CD8-positive, alpha-beta memory T cell (primary cell): ENCODE measurements at regions not wholly inside any gene's neighbourhood (a gene's known extent, or its start where the extent isn't known, plus 50 kb on each side); places are given as distances from the start of the nearest gene placed in this dataset.
"Not testable (repeated sequence)": the region's sequence is repeated elsewhere in the genome, so short reads cannot be mapped to it uniquely, and the experiment has no call there.

Source experiments
- CTCF ChIA-PET: fragments of 350-600 bp; sonication (Branson Sonifier 250); formaldehyde crosslinking; loops from one replicate; lab custom pipeline; 2021; ENCODE audit warnings: antibody characterized with exemption; lab: Charles Lee
- POLR2A ChIA-PET: fragments of 350-600 bp; sonication (Branson Sonifier 250); formaldehyde crosslinking; loops from one replicate; lab custom pipeline; 2021; ENCODE audit warnings: antibody characterized with exemption; lab: Charles Lee
- DNase-seq, 5 donors: peaks; one replicate each; pipeline versions ENCODE4 v3.0.0 to v3.0.0-alpha.2; 2020 to 2022; ENCODE audit warnings: mixed read lengths in 1 of 5
- H3K27ac ChIP-seq: one replicate; pipeline ENCODE4 v1.7.0; 2013; ENCODE audit warnings: low read depth, mild to moderate bottlenecking, low read length, moderate library complexity
- H3K27me3 ChIP-seq: 2 replicates; pipeline ENCODE4 v1.7.0; 2013; ENCODE audit warnings: low read length, mild to moderate bottlenecking; ENCODE audit not compliant: insufficient read depth, poor library complexity, severe bottlenecking
- H3K36me3 ChIP-seq: 2 replicates; pipeline ENCODE4 v1.7.0; 2013; ENCODE audit warnings: mild to moderate bottlenecking, low read length, moderate library complexity; ENCODE audit not compliant: insufficient read depth
- H3K4me1 ChIP-seq: 2 replicates; pipeline ENCODE4 v1.7.0; 2013; ENCODE audit warnings: mild to moderate bottlenecking, low read length, moderate library complexity; ENCODE audit not compliant: insufficient read depth
- H3K4me3 ChIP-seq: 2 replicates; pipeline ENCODE4 v1.7.0; 2013; ENCODE audit warnings: mild to moderate bottlenecking, low read length
- H3K9me3 ChIP-seq: 2 replicates; pipeline ENCODE4 v1.7.0; 2013; ENCODE audit warnings: mild to moderate bottlenecking, low read length
- H3K27ac Mint-ChIP-seq, 8 donors: one replicate each; pipeline ENCODE4 v1.8.0; 2020 to 2021; ENCODE audit warnings: mixed read lengths in 8 of 8, mild to moderate bottlenecking in 6 of 8, inconsistent platforms in 3 of 8, moderate library complexity in 3 of 8
- H3K27me3 Mint-ChIP-seq, 2 donors: one replicate each; pipeline ENCODE4 v1.8.0; 2020 to 2021; ENCODE audit warnings: mixed read lengths in 2 of 2, mild to moderate bottlenecking in 1 of 2, moderate library complexity in 1 of 2
- H3K36me3 Mint-ChIP-seq, 3 donors: one replicate each; pipeline ENCODE4 v1.8.0; 2020 to 2021; ENCODE audit warnings: mixed read lengths in 3 of 3, inconsistent platforms in 1 of 3, mild to moderate bottlenecking in 1 of 3
- H3K4me1 Mint-ChIP-seq, 3 donors: one replicate each; pipeline ENCODE4 v1.8.0; 2020 to 2021; ENCODE audit warnings: mixed read lengths in 3 of 3, inconsistent platforms in 1 of 3, mild to moderate bottlenecking in 1 of 3
- H3K4me3 Mint-ChIP-seq, 7 donors: one replicate each; pipeline ENCODE4 v1.8.0; 2020 to 2021; ENCODE audit warnings: mixed read lengths in 7 of 7, mild to moderate bottlenecking in 6 of 7, moderate library complexity in 4 of 7, inconsistent platforms in 2 of 7
- H3K9me3 Mint-ChIP-seq, 5 donors: one replicate each; pipeline ENCODE4 v1.8.0; 2020 to 2022; ENCODE audit warnings: mixed read lengths in 5 of 5, mild to moderate bottlenecking in 3 of 5, moderate library complexity in 2 of 5, inconsistent platforms in 1 of 5

DNA sequence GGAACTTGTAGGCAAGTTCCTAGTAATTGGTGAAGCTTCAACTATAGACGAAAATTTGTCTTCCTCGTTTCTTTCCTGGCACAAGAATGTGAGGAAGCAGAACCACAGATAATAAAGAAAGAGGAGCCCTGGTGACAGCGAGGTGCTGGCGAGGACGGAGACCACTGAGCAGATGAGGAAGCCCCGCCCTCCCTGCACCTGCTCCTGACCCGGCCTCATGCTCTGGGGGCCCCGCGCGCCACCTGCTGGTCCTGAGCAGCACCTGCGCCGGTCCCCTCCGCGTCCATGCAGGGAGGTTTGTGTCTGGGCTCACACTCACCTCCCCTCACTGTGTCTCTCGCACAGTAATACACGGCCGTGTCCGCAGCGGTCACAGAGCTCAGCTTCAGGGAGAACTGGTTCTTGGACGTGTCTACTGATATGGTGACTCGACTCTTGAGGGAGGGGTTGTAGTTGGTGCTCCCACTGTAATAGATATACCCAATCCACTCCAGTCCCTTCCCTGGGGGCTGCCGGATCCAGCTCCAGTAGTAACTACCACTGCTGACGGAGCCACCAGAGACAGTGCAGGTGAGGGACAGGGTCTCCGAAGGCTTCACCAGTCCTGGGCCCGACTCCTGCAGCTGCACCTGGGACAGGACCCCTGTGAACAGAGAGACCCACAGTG lies 1112.5 kb downstream of the TMEM121 start:
- H3K4me3 Mint-ChIP-seq = peak overlapping the region in 3 of 7 donors; percentile 20 to 31 (median 27)

GRCh38 chr14:106642090-106642489 lies 1115.7 kb downstream of the TMEM121 start:
- POLR2A ChIA-PET = no interaction called here

More for the DNA sequence above, 1112.5 kb downstream of the TMEM121 start:
- CTCF ChIA-PET = interaction anchor here (2.2 to 2.3 kb wide), 2 partner anchors 21 to 74 kb away, joined by 5 read pairs; no protein-coding TSS in a partner anchor
- H3K4me1 Mint-ChIP-seq, H3K9me3 Mint-ChIP-seq, H3K36me3 Mint-ChIP-seq, H3K27ac Mint-ChIP-seq, H3K9me3 ChIP-seq, POLR2A ChIA-PET, H3K27me3 ChIP-seq, H3K36me3 ChIP-seq, H3K4me1 ChIP-seq, H3K27ac ChIP-seq, H3K4me3 ChIP-seq: not testable (repeated sequence)
- peaks cover 11 to 23% of the 10 kb centered on the region in 2 donors for H3K27me3 Mint-ChIP-seq
- DNase-seq = peak; percentile 31 to 68 (median 38)

DNA sequence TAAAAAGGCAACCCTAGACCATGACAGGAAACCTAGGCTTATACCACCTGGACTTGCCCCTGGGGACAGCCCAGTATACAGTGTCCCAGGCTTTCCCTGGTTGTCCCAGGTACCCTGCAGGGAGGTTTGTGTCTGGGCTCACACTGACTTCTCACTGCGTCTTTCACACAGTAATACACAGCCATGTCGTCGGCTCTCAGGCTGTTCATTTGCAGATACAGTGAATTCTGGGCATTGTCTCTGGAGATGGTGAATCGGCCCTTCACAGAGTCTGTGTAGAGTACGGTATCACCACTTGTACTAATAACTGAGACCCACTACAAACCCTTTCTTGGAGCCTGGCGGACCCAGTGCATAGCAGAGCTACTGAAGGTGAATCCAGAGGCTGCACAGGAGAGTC lies 1116.6 kb downstream of the TMEM121 start:
- H3K4me1 ChIP-seq, H3K27ac Mint-ChIP-seq, CTCF ChIA-PET, H3K36me3 ChIP-seq, POLR2A ChIA-PET, H3K4me3 Mint-ChIP-seq, H3K4me1 Mint-ChIP-seq, H3K27ac ChIP-seq, H3K9me3 Mint-ChIP-seq, DNase-seq, H3K27me3 ChIP-seq, H3K36me3 Mint-ChIP-seq, H3K4me3 ChIP-seq, H3K9me3 ChIP-seq: not testable (repeated sequence)
- peaks cover 8 to 32% of the 10 kb centered on the region in 2 donors for H3K27me3 Mint-ChIP-seq

More at GRCh38 chr14:106642090-106642489, 1115.7 kb downstream of the TMEM121 start:
- DNase-seq = no peak
- Mint-ChIP-seq H3K9me3 (no peaks in the 10 kb centered on the region), H3K36me3 (no peaks in the 10 kb centered on the region), H3K27me3 (peaks cover 8 to 32% of the 10 kb centered on the region in 2 donors), H3K4me1 (peaks cover 0 to 3% (median 3%) of the 10 kb centered on the region in 3 donors), H3K27ac (no peak overlapping the region), H3K4me3 (no peak overlapping the region)
- H3K4me3 ChIP-seq = no peak overlapping the region
- H3K27me3 ChIP-seq = no peaks in the 10 kb centered on the region
- CTCF ChIA-PET = interaction anchor here (1.7 kb wide), 1 partner anchor 20 kb away, joined by 3 read pairs; no protein-coding TSS in a partner anchor
- no peak overlapping the region for H3K27ac ChIP-seq
- no peaks in the 10 kb centered on the region for H3K9me3 ChIP-seq
- H3K4me1 ChIP-seq = no peaks in the 10 kb centered on the region
- no peaks in the 10 kb centered on the region for H3K36me3 ChIP-seq

DNA sequence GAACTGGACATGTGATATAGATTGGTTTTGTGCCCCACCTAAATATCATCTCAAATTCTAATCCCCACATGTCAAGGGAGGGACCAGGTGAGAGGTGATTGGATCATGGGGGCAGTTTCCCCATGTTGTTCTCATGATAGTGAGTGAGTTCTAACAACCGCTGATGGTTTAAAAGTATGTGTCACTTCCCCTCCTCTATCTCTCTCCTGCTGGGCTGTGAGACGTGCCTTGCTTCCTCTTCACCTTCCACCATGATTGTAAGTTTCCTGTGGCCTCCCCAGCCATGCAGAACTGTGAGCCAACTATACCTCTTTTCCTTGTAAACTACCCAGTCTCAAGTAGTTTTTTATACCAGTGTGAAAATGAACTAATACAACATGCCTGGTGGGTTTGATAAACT lies 1122.5 kb downstream of the TMEM121 start:
- H3K9me3 ChIP-seq, H3K4me1 Mint-ChIP-seq, POLR2A ChIA-PET, H3K27ac ChIP-seq, H3K36me3 ChIP-seq, H3K36me3 Mint-ChIP-seq, DNase-seq, H3K9me3 Mint-ChIP-seq, H3K27ac Mint-ChIP-seq, H3K4me3 Mint-ChIP-seq, H3K4me3 ChIP-seq, H3K4me1 ChIP-seq, CTCF ChIA-PET, H3K27me3 ChIP-seq: not testable (repeated sequence)
- H3K27me3 Mint-ChIP-seq = peaks cover 7 to 42% of the 10 kb centered on the region in 2 donors

DNA sequence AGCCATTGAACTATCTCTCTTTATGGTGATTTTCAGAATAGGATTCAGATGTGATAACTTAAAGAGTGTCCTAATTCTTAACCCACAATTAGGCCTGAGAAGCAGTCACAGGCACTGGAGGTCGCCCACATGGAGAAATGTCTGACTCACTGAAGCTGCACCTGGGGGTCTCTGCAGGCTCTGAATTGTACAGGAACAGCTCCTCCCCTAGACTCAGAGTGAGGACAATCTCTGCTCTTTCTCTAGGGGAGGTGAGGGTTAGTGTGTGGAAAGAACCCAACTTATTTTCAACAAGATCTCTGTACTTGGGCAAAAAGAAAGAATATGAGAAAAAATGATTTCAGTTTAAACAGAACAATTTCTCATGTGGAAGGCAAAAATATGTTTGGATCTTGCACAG lies 1124.6 kb downstream of the TMEM121 start:
- Mint-ChIP-seq H3K4me1 (peaks cover 0 to 8% (median 8%) of the 10 kb centered on the region in 3 donors), H3K4me3 (no peak overlapping the region), H3K9me3 (peaks cover 0 to 6% (median 0%) of the 10 kb centered on the region in 5 donors), H3K27ac (no peak overlapping the region), H3K36me3 (no peaks in the 10 kb centered on the region), H3K27me3 (peaks cover 7 to 32% of the 10 kb centered on the region in 2 donors)
- DNase-seq = no peak
- no peak overlapping the region for H3K27ac ChIP-seq
- CTCF ChIA-PET = interaction anchor here (1.6 kb wide), 1 partner anchor 10 kb away, joined by 5 read pairs; no protein-coding TSS in a partner anchor
- H3K9me3 ChIP-seq = no peaks in the 10 kb centered on the region
- no peak overlapping the region for H3K4me3 ChIP-seq
- H3K4me1 ChIP-seq = no peaks in the 10 kb centered on the region
- no peaks in the 10 kb centered on the region for H3K36me3 ChIP-seq
- no peaks in the 10 kb centered on the region for H3K27me3 ChIP-seq
- POLR2A ChIA-PET = no interaction called here

DNA sequence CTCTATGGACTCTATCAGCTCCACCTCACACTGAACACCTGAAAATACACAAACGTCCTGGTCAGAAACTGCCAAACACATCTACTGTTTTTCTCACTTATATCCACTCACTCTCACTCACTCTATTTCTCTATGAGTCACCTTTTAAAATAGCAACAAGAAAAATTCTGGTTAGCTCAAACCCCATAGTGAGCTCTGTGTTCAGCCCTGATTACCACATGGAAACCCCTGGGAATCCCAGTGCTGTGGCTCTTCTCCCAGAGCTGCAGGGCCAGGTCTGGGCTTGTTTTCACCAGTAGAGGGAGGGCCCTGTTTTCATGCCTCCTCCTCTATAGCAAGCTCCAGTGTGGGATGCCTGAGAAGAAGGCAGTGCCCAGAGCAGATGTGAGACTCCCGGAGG lies 1126.1 kb downstream of the TMEM121 start:
- no peaks in the 10 kb centered on the region for H3K36me3 ChIP-seq
- H3K9me3 ChIP-seq = no peaks in the 10 kb centered on the region
- peaks cover 6% of the 10 kb centered on the region for H3K4me1 ChIP-seq
- CTCF ChIA-PET = interaction anchor here (0.9 to 1.6 kb wide), 2 partner anchors 8 to 11 kb away, joined by 3 to 5 read pairs; no protein-coding TSS in a partner anchor
- POLR2A ChIA-PET = no interaction called here
- Mint-ChIP-seq H3K4me1 (peaks cover 0 to 17% (median 11%) of the 10 kb centered on the region in 3 donors), H3K27ac (no peak overlapping the region), H3K9me3 (peaks cover 0 to 6% (median 0%) of the 10 kb centered on the region in 5 donors), H3K27me3 (peaks cover 9 to 32% of the 10 kb centered on the region in 2 donors), H3K4me3 (no peak overlapping the region), H3K36me3 (no peaks in the 10 kb centered on the region)
- no peak for DNase-seq
- no peaks in the 10 kb centered on the region for H3K27me3 ChIP-seq
- H3K4me3 ChIP-seq = no peak overlapping the region
- no peak overlapping the region for H3K27ac ChIP-seq

- H3K4me1 Mint-ChIP-seq = peaks cover 7 to 27% (median 19%) of the 10 kb centered on the region in 3 donors
- H3K27ac Mint-ChIP-seq = no peak overlapping the region
- no peak overlapping the region for H3K27ac ChIP-seq
- H3K27me3 Mint-ChIP-seq = peaks cover 2 to 4% of the 10 kb centered on the region in 2 donors
- no peak overlapping the region for H3K4me3 ChIP-seq
- no peaks in the 10 kb centered on the region for H3K27me3 ChIP-seq
- H3K9me3 Mint-ChIP-seq = no peaks in the 10 kb centered on the region
- H3K36me3 ChIP-seq = no peaks in the 10 kb centered on the region
- no peaks in the 10 kb centered on the region for H3K9me3 ChIP-seq
- DNase-seq = peak; percentile 31 to 64 (median 39)
- peaks cover 6% of the 10 kb centered on the region for H3K4me1 ChIP-seq
- ChIA-PET POLR2A (no interaction called here), CTCF (interaction anchor here (0.7 to 1.1 kb wide), 3 partner anchors 10 to 83 kb away, joined by 3 to 4 read pairs (median 3); no protein-coding TSS in a partner anchor)
- peaks cover 0 to 2% (median 0%) of the 10 kb centered on the region in 3 donors for H3K36me3 Mint-ChIP-seq
- H3K4me3 Mint-ChIP-seq = no peak overlapping the region
Observed at GRCh38 chr14:106657460-106657859, 1131.1 kb downstream of the TMEM121 start.

DNA sequence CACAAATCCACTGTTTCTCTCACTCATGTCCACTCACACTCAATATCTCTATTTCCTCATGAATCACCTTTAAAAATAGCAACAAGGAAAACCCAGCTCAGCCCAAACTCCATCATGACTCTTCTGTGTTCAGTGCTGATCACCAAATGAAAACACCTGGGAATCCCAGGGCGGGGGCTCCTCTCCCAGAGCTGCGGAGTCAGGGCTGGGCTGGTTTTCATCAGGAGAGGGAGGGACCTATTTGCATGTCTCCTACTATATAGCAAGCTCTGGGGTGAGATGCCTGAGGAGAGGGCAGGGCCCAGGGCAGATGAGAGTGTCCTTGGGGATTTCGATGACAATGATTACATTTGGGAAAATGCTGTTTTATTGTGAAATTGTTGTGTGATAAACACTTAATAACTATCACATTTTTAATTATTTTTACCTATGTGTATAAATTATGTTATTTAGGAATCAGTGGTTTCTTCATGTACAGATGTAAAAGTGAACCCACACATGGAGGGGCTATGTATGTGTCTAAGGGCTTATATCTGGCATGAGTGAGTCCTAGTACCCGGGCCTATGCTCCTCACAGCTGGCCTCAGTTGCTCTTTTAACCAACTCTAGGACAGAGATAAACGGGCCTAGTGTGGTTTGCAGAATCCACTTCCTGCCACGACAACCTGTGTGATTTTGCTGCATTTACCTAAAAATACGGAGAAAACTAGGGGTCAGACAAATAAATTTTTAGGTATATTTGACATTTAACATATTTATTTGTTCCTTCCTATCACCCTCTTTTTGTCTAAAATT lies 1131.9 kb downstream of the TMEM121 start:
- H3K4me3 ChIP-seq, H3K4me1 ChIP-seq, POLR2A ChIA-PET, H3K27me3 Mint-ChIP-seq, DNase-seq, H3K4me3 Mint-ChIP-seq, H3K27me3 ChIP-seq, H3K36me3 Mint-ChIP-seq, H3K27ac ChIP-seq, H3K9me3 ChIP-seq, H3K27ac Mint-ChIP-seq, H3K9me3 Mint-ChIP-seq, H3K36me3 ChIP-seq: not testable (repeated sequence)
- H3K4me1 Mint-ChIP-seq = peaks cover 9 to 32% (median 24%) of the 10 kb centered on the region in 3 donors
- CTCF ChIA-PET = interaction anchor here (0.7 to 2.1 kb wide), 3 partner anchors 20 to 83 kb away, joined by 3 to 5 read pairs (median 3); no protein-coding TSS in a partner anchor
